IPS DF 19.7 (cell line): ENCODE measurements at regions not wholly inside any gene's neighbourhood (a gene's known extent, or its start where the extent isn't known, plus 50 kb on each side); places are given as distances from the start of the nearest gene placed in this dataset.

Experiments used
- DNase-seq: peaks from one replicate; pipeline ENCODE4 v3.0.0-alpha.2; 2013; ENCODE audit warnings: low read depth, low spot score

DNA sequence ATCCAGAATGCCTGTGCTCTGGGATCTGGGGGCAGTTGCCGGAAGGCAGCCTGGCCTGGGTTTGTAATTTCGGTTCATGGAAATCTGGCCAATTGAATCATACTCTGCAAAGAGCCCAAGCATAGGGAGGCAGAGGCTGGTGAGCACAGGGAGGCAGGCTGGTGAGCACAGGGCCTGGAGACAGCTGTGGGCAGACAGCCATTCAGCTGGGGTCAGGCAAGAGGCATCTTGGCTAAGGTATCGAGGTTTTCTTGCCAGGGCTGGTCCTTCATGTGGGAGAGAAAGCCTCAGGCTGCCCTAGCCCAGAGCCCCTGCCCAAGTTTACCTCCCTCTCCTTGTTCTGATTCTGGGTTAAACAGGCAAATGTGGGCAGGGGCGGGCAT, 63.7 kb upstream of the BAIAP2L1 start:
- DNase-seq, result no peak

- no peak for DNase-seq
These were observed 63.1 kb upstream of the BAIAP2L1 start for GRCh38 chr7:98463837-98464557.

GRCh38 chr7:98462911-98463633, 62.2 kb upstream of the BAIAP2L1 start:
- DNase-seq, result no peak

DNA sequence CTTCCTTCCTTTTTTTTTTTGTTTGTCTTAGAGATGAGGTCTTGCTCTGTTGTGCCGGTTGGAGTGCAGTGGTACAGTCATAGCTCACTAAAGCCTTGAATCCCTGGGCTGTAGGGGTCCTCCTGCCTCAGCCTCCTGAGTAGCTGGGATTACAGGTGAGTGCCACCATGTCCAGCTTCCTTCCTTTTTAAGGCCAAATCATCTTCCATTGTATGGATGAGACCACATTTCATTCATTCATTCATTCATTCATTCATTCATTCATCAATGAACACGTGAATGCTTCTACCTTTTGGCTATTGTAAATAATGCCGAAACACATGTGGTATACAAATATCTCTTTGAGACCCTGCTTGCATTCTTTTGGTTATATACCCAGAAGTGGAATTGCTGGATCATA, 60.0 kb upstream of the BAIAP2L1 start:
- DNase-seq, result no peak

GRCh38 chr7:98459529-98459928, 58.6 kb upstream of the BAIAP2L1 start:
- no peak for DNase-seq

DNA sequence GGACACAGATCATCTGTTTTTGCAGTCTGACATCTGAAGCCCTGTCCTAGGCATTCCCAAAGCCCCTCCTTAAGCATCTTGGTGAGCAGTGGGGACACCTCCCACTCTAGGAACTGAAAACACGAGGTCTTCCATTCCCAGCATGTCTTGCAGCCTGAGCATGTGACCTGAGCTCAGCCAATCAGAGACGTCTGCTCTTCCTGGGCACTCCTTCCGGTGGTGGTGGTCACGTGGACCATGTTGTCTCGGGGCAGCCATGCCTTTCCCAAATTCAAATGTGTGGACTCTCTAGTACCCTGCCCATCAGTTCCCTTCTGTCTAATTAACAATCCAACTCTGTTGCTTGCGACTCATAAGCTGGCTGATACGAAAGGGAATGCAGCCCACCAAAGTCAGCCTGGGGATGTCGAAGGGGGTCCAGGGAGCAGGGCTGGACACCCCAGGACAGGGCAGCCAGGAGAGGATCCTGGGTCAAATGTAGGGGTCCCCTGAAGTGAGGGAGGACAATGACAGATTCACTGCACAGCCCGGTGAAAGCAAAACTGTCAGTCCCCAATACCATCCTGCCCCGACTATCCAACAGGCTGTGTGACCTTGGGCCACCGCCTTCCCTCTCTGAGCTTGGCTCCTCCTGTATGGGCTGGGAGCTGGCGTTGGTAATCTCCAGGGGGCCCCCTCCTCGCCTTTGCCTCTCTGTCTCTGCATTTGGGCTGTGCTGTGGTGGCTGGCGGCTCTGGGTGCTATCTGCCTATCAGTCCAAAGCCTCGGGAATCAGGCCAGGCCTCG, 57.4 kb upstream of the BAIAP2L1 start:
- DNase-seq, result no peak

DNA sequence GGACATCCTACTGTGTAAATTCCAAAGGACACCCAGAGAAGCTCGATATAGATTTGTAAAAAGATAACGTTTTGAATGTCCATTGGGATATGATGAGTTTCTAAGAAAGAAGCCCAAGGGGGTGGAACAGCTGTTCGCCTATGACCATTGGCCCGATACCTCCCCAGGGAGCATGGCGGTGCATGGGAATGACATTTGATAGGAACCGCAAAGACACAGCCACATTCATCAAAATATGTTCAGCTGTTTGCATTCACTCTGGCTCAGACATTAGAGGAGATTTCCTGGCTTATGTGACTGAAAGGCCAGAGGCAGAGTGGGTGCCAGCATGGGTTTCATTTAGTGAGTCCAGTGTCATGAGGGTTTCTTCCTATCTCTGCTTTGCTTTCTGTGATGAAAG, 56.0 kb upstream of the BAIAP2L1 start:
- no peak for DNase-seq

- DNase-seq, result no peak
These were observed 51.9 kb upstream of the BAIAP2L1 start for GRCh38 chr7:98452791-98453190.
